ENCODE measurements at regions not wholly inside any gene's neighbourhood (a gene's known extent, or its start where the extent isn't known, plus 50 kb on each side); places are given as distances from the start of the nearest gene placed in this dataset.

DNA sequence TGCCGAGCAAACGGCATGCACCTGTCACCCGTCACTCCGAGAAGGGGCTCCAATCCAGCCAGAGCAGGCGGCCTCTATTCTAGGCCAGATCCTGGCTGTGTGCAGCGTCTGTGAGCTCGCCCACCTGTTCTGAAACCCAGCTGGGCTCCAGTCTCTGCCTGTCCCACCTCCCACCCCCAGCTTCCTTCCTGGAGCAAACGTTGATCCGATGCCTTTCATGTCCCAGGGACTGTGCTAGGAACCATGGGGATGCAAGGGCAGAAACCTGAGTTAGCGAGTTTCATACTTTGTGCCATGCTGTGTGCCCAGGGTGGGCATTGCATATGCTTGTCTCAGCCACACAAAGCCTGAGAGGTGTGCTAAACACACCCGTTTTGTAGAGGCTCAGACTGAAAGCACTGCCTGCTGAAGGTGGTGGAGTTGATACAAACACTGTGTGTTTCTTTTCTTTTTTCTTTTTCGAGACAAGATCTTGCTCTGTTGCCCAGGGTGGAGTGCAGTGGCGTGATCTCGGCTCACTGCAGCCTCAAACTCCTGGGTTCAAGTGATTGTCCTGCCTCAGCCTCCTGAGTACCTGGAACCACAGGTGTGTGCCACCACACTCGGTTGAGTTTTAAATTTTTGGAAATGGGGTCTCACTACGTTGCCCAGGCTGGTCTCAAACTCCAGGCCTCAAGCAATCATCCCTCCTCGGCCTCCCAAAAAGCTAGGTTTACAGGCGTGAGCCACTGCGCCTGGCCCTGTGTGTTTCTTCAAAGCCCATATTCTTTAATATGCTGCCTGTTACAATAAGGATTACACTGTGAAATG lies 84.1 kb upstream of the MED13L start:
- TF ChIP-seq CTCF (tag by site-specific recombination; IDR thresholded peaks at IDR 0.05), result no peak
- TF ChIP-seq OVOL3 (tag by site-specific recombination; IDR thresholded peaks at IDR 0.05), result no peak
